SKM-1 treated with dmso at 0.1 percent for 144 hours (cell line): ENCODE measurements at regions not wholly inside any gene's neighbourhood (a gene's known extent, or its start where the extent isn't known, plus 50 kb on each side); places are given as distances from the start of the nearest gene placed in this dataset.

Source experiments
- DNase-seq: peaks from one replicate; lab custom pipeline; 2025; ENCODE audit not compliant: unreplicated experiment; lab: John Stamatoyannopoulos, UW

DNA sequence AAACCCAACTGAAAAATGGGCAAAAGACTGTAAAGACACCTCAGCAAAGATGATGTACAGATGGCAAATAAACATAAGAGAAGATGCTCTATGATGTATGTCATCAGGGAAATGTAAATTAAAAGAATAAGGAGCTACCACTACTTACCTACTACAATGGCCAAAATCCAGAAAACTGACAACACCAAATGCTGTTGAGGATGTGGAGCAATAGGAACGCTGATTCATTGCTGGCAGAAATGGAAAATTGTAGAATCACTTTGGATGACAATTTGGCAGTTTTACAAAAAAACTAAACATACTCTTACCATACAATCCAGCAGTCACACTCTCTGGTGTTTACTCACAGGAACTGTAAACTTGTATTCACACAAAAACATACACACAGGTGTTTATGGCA is 222.3 kb upstream of the LDB2 start:
- DNase-seq: no peak

DNA sequence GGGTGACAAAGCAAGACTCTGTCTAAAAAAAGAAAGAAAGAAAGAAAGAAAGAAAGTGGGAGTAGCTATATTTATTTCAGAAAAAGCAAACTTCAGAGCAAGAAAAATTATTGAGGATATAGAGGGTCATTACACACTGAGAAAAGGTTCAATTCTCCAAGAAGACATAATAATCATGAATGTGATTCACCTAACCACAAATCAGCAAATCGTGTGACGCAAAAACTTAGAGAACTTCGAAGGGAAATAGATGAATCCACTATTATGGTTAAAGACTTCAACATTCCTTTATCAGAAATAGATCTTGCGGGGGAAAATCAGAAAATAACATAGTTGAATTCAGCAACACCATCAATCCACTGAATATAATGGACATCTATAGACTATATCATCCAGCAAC is 219.3 kb upstream of the LDB2 start:
- DNase-seq: no peak

DNA sequence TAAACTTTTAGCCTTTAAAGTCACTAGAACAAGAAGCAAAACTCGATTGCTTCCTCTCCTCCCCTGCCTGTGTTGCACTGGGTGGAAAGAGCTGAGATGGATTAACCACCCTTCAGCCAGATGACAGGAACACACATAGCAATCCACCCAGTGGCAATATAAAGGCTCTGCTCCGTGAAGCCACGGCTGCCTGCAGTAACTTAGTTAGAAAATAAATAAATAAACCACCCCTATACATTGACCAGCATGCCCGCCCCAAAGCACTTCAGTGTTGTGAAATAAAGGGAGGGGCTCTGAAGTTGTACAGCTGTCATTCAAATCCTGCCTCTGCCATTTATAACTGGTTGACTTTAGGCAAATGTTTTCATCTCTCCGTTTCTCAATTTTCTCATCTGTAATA is 217.1 kb upstream of the LDB2 start:
- no peak for DNase-seq

DNA sequence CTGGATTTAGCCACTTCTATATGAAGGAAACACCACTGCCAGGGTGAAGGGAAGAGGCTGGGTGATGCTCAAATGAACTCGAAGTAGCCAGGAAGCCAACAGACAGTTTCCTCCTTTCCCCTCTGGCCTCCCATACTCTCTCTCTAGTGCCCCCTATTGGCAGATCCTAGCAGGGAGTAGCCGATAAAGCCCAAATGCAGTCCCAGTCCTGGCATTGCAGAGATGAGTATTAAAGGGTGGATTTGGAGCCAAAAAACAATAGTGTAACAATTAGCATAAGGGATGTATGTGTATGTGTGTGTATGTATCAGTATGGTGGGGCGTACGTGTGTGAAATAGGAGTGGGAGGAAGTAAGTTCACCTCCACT is 213.8 kb upstream of the LDB2 start:
- peak; percentile 41 for DNase-seq

DNA sequence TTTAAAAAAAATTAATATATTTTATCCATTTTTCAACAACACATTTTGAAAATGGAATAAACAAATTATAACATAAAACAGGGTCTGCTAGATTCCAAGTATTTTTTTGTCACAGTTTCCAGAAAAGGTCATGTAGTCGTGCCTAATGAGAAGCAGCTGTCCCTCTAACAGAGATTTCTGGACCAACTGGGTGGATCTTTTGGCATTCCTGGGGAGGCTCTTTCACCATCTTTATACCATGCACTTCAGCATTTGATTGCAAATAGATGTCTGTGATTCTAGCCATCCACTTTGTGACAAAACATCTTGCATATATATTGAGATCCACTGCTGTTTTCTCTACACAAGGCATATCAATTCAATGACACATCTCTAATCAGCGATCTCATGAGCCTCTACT is 210.7 kb upstream of the LDB2 start:
- DNase-seq: no peak

DNA sequence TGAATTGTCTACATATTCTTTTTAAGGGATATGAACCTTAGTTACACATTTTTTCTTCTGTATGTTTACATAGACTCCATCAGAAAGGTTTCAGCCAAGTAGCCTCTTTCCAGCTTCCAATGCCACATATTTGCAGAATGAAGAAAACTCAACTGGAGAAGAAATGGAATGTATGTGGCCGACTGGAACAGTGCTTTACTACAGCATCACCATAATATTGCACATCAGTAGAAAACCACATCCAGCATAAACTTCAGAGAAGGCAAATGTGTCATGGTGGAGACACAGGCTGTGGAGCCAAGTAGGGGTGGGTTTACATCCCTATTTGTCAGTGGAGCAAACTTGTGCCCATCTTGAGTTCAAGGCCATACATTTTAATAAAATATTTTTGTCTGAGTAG is 204.8 kb upstream of the LDB2 start:
- DNase-seq: no peak

DNA sequence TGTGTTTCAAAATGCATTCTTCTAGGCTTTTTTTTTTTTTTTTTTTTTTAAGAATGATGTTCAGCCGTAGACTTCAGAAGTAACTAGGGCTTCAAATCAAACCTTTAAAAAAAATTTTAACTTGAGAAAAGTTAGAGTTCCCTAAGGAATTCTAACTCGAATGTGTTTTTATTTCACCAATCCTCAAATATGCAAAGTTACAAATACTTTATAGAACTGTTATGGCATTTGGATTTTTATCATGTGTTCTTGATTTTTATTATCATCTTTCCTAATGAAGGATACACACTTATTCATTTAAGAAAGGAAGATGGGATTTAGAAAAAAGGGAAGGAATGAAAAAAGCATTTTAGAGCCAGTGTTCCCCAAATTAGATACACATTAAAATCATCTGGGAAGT is 200.6 kb upstream of the LDB2 start:
- no peak for DNase-seq

DNA sequence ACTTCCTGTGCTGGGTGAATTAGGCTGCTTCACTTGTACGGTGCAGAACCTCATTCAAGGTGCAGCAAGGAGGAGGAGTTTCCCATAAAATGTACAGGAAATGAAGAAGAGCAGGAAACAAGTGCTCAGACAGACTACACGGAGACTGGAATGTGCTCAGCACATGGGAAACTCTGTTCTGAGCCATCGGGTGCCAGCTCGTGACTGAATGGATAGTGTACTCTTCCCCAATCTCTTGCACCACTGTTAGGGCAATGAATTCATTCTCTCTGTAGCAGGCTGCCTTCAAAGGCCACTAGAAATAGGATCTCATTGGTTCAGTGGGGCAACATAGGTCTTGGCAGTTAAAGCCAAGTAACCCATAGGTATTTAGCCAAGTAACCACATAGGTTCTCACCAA is 200.0 kb upstream of the LDB2 start:
- DNase-seq: no peak

DNA sequence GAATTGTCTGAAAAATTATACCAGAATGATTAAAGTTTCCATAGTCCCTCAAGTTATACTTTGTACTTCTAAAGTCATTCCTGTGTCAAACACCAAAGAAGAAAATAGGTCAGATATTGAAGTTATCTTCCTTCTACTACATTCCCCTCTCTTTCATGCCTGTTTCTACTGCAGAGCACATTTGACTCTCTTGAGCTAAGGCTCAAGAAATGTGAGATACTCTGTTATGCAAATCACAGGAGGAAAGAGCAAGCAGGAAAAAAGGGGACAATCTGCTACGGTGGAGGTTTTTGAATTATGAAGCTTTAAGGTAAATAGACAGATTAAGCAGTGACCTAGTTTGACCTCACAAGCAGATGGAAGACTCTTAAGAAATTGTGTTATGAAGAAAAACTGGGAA is 198.9 kb upstream of the LDB2 start:
- DNase-seq: no peak

DNA sequence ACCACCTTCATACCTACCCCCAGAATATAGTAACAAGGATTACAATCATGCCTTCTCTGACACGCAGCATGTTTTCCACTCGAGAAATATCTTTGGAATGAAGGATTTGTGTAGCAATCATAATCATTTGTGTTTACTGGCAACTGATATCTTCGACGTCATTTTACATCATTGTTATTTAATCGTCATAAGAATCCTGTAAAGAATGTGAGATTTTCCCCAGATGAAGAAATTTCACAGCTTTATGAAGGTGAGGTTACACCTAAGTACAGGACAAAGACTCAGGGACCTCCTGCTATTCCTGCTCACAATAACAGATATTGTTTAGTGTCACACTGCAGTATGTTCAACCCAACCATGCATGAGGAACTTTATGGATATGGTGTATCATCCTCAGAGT is 198.2 kb upstream of the LDB2 start:
- DNase-seq: no peak

DNA sequence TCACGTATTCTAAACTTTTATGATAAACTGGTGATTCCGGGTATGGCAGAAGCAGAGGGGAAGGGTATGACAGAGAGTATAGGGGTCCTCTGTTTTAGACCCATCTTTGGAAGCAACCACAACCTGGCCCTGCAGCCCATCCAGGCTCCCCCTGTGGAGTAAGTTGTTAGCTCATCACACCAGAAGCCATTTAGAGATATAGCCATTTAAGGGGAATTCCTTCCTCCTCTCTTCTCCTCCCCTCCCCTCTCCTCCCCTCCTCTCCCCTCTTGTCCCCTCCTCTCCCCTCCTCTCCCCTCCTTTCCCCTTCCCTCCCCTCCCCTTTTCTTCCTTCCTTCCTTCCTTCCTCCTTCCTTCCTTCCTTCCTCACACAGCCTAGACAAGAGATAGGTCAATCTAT is 197.3 kb upstream of the LDB2 start:
- no peak for DNase-seq

DNA sequence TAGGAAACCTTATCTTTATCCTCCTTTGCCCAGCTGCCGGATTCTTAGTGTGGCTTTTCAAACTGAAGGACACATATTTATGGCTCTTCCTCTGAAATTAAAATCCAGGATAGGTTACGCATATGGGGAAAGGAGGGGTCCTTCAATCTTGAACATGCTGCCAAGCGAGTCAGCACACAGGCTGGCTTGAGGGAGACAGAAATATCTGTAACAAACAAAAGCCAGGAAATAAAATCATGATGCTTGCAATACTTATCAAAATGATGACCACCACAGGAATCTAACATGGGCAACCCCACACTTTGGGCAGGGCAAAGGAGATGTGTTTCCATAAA is 196.4 kb upstream of the LDB2 start:
- no peak for DNase-seq

DNA sequence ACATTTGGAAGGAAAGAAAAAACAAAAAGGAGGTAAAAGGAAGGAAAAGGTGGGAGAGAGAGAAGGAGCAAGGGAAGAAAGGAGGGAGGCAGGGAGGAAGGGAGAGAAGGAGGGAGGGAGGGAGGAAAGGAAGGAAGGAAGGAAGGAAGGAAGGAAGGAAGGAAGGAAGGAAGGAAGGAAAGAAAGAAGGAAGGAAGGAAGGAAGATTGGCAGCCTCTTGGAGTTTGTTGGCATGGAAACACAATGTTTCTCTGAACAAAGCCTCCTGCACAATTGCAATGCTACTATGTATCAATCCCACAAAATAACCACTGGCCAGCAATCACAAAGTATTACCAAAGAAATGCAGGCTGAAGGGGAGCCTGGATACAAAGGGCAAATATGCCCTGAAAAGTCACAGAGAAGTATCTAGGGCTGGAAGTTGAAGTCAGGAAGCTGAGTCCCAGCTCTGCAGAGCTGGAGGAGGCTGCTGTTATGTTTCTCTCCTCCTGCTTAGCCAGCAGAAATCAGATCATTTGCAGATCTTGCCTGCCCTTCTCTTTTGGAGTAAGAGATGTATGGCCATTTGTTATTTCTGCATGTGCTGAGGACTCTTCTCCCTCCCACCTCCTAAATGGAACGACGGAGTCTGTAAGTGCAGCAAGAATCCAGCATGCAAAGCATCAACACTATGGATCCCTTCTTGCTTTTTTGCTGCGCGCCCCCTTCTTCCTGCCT is 195.9 kb upstream of the LDB2 start:
- no peak for DNase-seq

DNA sequence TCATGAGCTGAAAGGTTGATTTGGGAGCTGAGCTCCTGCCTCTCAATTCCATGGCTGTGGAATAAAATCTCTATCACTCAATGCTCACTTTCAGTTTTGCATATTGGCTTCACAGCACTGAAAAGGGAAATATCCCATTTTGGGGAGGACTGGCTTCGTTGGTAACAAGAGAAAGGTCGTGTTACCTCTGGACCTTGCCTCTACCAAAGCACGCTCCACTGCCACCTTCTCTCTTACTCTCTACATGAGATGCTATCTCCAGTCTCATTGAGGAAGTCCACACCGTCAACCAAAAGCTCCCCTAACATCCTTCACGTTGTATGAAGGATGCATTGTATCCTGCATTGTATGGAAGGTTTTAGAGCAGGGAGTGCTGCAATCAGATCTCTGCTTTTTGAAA is 195.0 kb upstream of the LDB2 start:
- no peak for DNase-seq

DNA sequence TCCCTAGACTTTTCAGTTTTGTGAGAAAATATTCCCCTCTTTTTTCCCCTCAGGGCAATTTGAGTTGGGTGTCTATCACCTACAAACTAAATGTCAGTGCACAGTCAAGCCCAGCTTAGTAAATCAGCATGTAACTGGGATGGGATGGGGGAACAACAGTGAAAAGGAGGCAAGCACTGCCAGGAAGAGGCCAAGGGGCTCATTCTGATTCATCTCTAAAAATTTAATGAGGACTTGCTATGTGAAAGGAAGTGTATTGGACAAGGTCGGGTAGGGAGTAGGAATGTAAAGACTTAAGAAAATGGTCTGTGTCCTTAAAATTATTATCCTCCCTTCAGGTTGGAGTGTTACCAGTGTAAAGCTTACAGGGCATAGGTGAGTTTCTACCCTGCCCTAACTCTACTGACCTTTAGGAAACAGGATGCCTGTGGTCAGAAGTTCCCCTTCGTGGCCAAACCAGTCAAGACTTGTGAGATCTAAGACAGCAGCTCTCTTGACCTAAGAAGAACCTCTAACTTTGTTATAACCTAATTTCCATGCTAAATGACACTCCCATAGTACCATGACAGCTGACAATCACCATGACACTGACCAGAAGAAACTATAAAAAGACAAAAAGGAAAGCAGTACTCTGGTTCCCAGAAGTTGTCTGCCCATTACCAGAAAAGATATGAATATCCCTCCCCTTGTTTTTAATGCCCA is 194.4 kb upstream of the LDB2 start:
- peak; percentile 28 for DNase-seq

DNA sequence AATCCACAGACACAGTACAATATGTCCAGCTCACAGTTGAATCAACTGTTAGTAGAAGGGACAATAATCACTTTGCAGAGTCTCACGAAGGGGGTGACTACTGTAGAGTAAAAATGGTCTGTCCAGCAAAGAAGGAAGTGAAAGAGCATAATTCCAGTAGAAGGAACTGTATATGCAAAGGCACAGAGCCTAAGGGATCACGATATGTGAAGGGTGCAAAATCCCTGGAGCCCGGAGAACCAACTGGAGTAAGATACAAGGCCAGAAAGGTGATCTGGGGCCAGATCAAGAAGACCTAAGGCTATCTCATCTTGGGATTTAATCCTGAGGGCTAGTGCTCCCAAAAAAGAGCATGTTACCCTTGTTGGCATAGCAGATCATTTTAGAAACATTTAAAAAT is 192.7 kb upstream of the LDB2 start:
- DNase-seq: no peak

DNA sequence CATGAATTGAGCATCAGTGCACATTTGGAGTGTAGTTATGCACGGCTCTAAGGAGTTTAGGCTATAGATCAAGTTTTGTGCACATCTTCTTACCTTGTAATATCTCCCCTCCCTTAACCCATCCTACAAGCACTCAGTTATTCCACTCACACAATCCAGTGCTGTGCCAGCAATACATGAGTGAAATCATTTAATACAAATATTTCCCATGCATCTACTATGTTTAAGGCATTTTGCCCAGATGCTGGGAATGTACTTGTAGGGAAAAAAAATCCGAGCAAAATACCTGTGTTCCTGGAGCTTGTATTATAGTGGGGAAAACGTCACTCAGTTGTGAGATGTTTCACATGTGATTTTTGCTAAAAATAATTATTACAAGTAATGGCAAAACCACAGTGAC is 191.6 kb upstream of the LDB2 start:
- no peak for DNase-seq

DNA sequence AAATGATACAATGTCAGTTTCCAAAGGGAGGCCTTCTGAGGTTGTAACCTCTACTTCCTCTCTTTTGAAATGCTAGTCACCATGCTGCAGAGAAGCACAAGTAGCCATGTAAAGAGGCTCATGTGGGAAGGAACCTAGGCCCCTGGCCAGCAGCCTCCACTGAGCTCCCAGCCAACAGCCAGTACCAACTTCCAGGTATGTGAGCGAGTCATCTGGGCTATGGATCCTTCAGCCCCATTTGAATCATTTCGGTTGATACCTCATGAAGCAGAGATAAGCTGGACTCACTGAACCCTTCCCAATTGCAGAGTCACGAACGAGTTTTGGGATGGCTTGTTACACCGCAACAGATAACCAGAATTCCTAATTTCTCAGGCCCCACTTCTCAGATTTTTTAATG is 187.0 kb upstream of the LDB2 start:
- DNase-seq: peak; percentile 51

DNA sequence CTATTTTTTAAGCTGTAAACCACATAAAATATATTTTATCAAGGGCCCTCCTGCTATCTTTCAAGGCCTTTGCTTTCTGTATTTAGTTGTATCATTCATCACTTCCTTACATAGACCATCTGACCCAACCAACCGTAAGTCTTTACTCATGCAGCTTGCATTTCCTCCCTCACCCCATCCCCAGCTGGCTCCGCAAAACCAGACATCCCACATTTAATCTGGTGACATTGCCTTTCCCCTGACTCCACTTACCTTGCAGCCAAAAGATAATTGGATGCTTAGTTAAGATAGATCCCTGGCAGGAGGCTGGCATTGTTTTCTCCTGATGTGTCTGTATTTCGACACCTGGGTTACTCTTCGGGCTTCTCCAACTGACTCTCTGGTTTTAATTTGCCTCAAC is 183.7 kb upstream of the LDB2 start:
- DNase-seq: no peak

DNA sequence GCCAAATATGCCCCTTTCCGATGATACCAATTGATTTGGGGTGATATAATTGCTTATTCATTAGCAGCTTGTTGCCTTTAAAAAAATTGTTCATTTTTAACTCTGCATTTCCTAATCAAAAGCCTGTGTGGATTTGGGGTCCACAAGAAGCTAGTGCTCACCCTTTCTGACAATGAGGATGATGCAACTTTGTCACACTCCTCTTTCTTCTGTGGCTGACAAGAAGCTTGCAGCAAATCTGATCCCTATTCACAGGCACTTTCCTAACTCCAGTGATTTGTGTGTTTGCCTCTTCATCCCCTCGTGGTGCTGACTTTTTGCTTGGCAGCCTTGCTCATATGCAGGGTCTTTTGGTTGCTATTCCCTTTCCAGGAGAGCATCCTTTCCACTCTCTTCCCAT is 182.7 kb upstream of the LDB2 start:
- no peak for DNase-seq

DNA sequence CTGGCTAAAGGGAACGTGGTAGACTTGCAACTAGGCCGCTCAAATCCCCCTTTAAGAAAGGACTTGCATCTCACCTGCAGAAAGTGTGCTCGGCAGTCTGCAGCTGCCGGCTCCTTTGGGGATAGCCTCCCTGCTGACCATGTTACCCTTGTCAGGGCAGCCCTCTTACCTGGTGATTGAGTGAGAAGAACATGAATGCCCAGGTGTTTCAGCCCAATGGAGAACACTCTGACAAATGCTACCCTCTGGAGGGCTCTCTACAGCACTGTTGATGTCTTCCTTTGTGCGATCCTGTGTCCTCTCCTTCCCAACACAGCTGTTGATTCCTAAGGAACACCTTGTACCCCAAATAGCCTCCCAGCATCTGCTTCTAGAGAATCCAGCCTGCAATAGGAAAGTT is 178.7 kb upstream of the LDB2 start:
- no peak for DNase-seq

DNA sequence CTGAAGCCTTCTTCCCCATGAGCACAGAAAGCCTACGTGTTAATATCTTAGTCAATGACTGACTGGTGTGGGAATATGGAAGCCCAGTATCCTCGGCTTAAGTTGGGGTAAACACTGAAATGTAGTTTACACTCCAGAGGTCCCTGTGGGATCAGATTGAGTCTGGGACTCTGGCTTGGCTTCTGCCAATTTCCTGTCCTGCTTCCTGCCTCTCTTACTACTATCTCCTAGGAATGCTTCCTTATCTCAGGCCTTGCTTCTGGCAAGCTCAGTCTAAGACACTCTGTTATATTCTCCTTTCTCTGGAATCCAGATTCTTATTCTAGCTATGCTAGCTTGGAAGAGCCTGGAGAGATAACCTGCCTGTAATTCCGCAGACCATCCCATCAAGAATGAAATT is 174.0 kb upstream of the LDB2 start:
- no peak for DNase-seq

DNA sequence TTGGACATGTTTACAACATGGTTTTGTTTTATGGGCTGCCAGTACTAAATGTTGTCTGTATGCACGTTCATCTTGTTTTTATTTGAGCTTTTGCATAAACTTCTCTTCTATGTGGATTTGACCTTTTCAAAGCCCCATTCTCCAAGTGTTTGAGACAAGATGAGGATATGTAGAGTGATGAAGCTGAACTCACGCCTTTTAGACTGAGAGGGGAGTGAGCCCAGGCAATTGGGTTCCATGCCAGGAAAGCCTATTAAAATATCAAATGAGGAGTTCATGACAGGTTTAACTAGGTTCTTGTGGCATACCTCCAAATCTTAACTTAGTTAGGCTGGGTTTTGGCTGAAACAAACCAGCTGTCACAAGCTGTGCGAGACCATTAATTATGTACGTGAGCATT is 170.4 kb upstream of the LDB2 start:
- no peak for DNase-seq
